IPS-18a (cell line): ENCODE measurements at regions not wholly inside any gene's neighbourhood (a gene's known extent, or its start where the extent isn't known, plus 50 kb on each side); places are given as distances from the start of the nearest gene placed in this dataset.

Source experiments
- H3K27ac ChIP-seq: one replicate; pipeline ENCODE4 v1.5.1; 2013; ENCODE audit warnings: low read length
- H3K27me3 ChIP-seq: one replicate; pipeline ENCODE4 v1.6.1; 2013; ENCODE audit warnings: mild to moderate bottlenecking, low read length; ENCODE audit not compliant: control insufficient read depth, insufficient read depth
- H3K36me3 ChIP-seq: one replicate; pipeline ENCODE4 v1.6.1; 2013; ENCODE audit warnings: low read depth, low read length; ENCODE audit not compliant: control insufficient read depth
- H3K4me1 ChIP-seq: one replicate; pipeline ENCODE4 v1.6.1; 2013; ENCODE audit warnings: low read depth, low read length; ENCODE audit not compliant: control insufficient read depth
- H3K4me3 ChIP-seq: one replicate; pipeline ENCODE4 v1.5.1; 2013; ENCODE audit warnings: low read length
- H3K9ac ChIP-seq: one replicate; pipeline ENCODE4 v1.6.1; 2013; ENCODE audit warnings: mild to moderate bottlenecking, low read length, moderate library complexity
- H3K9me3 ChIP-seq: one replicate; pipeline ENCODE4 v1.6.1; 2013; ENCODE audit warnings: low read depth, low read length; ENCODE audit not compliant: control insufficient read depth

DNA sequence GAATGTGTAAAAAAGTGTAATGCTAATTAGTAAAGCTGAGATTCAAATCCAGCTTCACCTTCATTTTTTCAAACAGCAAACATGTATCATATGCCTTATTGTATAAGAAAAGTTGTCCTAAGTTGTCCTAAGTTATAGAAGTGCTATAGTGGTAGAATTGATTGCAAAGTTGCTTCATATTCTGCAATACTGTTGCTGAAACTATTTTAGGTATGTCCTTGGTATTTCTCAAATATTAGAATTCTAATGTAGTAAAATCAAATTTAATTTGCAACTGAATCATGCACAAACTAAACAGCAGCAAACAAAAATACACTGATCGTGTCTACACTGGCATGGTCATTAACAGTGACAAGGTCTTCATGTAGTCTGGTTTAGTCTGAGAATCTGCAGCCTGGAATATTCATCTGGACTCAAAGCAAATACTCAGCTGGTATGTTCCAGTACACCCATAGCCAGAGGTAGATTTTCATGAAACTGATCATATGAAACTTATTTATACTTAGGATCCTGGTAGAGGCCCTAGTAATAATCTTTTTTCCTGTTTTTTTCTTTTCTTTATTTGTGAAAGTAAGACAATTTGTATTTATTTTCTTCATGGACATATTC, 555.6 kb upstream of the ZEB2 start:
- Histone ChIP-seq H3K4me1 (no peaks in the 10 kb centered on the region), H3K36me3 (no peaks in the 10 kb centered on the region), H3K9ac (no peak overlapping the region), H3K9me3 (no peaks in the 10 kb centered on the region), H3K4me3 (no peak overlapping the region), H3K27ac (no peak overlapping the region), H3K27me3 (no peaks in the 10 kb centered on the region)

DNA sequence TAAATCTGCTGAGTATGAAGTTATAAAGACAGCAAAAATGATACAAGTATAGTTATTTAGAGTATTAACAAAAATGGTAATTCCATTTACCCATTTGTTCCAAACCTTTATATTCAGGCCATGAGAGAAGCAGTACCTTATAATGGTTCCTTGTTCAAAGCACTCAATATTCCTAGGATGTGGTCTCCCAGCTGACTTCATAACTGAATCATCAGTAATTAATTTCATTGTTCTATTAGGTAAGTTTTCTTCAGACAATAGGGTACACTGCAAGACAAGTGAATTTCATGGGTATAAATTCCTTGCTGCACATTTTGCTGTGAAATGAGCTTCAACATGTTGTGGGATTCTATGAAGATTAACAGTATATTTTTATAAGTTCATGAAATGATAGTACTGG, 550.8 kb upstream of the ZEB2 start:
- Histone ChIP-seq H3K27me3 (no peaks in the 10 kb centered on the region), H3K4me3 (no peak overlapping the region), H3K27ac (no peak overlapping the region), H3K4me1 (no peaks in the 10 kb centered on the region), H3K36me3 (no peaks in the 10 kb centered on the region), H3K9me3 (no peaks in the 10 kb centered on the region), H3K9ac (no peak overlapping the region)

DNA sequence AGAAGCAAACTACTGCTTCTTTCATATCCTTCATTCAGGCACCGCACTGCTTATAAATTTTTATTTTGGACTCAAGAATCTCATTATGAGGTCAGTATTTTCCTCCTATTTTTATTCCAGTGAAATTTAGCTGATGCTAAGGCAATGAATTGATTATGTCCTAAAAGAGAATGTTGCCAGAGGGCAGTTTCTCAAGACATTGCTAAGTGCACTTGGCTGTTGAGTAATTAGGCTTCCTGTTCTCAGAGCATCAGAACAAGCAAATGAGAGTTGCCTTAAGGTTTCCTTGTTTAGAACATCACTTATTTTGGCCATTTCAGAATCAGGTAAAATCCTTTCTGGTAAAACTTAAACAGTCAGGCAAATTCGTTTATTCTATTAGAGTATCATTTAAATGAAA, 548.6 kb upstream of the ZEB2 start:
- H3K36me3 ChIP-seq, result no peaks in the 10 kb centered on the region
- no peak overlapping the region for H3K4me3 ChIP-seq
- H3K27me3 ChIP-seq, result no peaks in the 10 kb centered on the region
- H3K9me3 ChIP-seq, result no peaks in the 10 kb centered on the region
- H3K27ac ChIP-seq, result no peak overlapping the region
- no peak overlapping the region for H3K9ac ChIP-seq
- no peaks in the 10 kb centered on the region for H3K4me1 ChIP-seq

DNA sequence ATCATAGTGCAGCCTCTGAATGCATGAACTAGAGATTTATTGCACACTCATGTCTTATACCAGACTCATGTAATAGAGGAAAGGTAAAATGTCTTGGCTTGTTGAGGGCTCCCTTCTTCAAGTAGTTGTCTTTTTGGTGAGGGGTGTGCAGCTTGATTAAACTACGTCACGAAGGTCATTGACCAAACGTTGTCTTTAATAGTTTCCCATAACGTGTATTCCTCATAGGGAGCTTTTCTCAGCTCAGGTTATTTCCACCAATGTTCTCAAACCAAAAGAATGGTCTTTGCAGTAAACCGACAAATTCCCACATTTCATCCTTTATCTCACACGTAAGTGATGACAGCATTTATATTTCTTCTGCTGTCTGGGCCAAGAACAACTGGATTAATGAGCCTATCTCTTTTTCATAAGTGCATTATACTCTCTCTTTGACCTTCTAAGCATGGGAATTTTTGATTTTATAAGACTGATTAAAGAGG, 547.7 kb upstream of the ZEB2 start:
- no peak overlapping the region for H3K4me3 ChIP-seq
- no peaks in the 10 kb centered on the region for H3K36me3 ChIP-seq
- H3K9ac ChIP-seq, result no peak overlapping the region
- H3K27me3 ChIP-seq, result no peaks in the 10 kb centered on the region
- no peaks in the 10 kb centered on the region for H3K9me3 ChIP-seq
- H3K4me1 ChIP-seq, result no peaks in the 10 kb centered on the region
- H3K27ac ChIP-seq, result no peak overlapping the region

DNA sequence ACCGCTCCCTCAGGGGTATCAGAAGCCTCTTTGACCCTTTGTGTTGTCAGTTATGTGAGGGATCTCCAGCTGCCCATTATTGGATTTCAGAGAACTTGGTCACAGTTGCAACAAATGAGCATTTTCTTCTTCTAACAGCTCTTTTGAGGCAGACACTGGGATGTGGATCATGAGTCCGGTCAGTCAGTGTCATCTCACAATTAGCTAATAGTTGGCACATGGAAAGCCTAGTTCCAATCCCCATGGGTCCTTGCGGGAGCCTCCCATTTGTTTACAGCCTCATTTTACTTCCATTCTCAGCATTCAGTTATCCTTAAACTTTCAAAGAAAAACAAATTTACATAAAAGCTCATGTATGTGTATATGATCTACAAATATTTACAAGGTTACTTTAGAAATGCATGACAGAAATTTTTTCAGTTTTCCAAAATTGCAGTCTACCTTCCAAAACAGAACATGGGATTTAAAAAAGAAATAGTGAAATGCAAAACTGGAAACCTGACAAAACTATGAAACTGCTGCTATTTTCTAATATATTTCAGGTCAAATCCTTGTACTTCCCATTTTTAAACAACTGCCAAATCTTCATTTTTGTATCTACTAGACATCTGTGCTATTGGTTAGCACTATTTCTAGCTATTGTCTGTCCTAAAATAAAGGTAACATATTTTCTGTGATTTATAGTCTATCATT, 547.1 kb upstream of the ZEB2 start:
- Histone ChIP-seq H3K27ac (no peak overlapping the region), H3K27me3 (no peaks in the 10 kb centered on the region), H3K4me3 (no peak overlapping the region), H3K4me1 (no peaks in the 10 kb centered on the region), H3K36me3 (no peaks in the 10 kb centered on the region), H3K9ac (no peak overlapping the region), H3K9me3 (no peaks in the 10 kb centered on the region)

DNA sequence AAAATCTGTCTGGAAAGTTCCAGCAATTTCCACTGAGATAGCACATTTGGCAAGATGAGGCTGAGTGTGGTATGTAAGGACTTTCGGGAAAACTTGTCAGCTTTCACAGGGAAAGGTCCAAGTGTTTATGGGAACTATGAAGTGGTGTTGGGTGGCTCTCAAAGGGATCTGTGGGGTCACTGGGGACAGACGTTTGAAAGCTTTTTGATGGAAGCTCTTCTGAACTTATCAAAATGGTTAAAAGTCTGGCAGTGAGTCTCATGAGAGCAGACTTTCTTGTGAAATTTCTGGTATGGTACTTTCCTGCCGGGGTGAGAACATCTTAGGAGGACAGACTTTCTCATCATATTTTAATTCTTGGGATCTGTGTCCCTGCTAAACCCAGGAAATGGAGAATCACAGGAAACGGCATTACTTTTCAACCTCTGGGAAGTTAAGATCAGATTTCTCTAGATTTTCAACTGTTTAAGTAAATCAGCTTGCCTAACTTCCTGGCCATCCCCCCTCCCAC, 546.3 kb upstream of the ZEB2 start:
- H3K4me3 ChIP-seq, result no peak overlapping the region
- no peak overlapping the region for H3K9ac ChIP-seq
- H3K36me3 ChIP-seq, result no peaks in the 10 kb centered on the region
- no peaks in the 10 kb centered on the region for H3K27me3 ChIP-seq
- no peaks in the 10 kb centered on the region for H3K4me1 ChIP-seq
- H3K9me3 ChIP-seq, result no peaks in the 10 kb centered on the region
- no peak overlapping the region for H3K27ac ChIP-seq

DNA sequence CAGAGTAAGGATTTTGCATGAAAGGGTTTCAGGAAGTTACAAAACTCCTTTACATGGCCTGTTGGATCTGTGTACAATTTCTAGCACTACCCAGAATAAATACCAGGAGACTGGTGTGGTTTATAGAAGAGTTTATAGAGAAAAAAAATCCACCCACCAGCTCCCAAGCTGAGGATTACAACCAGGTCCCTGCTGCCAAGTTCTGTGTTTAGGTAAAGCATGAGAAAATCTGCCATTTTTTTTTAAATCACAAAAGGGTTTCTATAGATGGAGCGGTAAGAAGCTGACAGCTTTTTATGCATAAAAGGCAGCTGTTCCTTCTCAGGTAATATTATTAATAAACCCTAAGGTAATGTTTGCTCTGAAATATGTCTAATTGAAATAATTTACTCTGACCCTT, 545.4 kb upstream of the ZEB2 start:
- no peaks in the 10 kb centered on the region for H3K4me1 ChIP-seq
- H3K36me3 ChIP-seq, result no peaks in the 10 kb centered on the region
- no peak overlapping the region for H3K9ac ChIP-seq
- H3K9me3 ChIP-seq, result no peaks in the 10 kb centered on the region
- H3K4me3 ChIP-seq, result no peak overlapping the region
- H3K27ac ChIP-seq, result no peak overlapping the region
- no peaks in the 10 kb centered on the region for H3K27me3 ChIP-seq

DNA sequence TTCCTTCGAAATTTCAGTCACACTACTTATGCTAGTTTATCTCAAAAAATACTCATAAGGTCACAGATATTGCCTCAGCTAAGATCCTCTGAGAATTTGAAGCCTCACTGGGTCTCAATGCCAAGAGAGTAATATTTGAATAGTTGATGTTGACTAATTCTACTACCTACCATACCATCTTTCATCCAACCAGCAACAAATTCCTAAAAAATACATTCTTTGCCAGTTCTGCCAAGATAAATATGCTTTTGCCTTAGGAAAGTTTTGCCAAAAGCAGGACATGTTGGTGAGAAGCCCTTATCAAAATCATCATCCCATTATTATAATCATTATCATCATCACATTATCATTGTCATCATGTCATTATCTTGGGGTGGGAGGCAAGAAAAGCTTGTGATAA, 544.6 kb upstream of the ZEB2 start:
- H3K27me3 ChIP-seq, result no peaks in the 10 kb centered on the region
- no peak overlapping the region for H3K9ac ChIP-seq
- no peaks in the 10 kb centered on the region for H3K36me3 ChIP-seq
- H3K4me3 ChIP-seq, result no peak overlapping the region
- H3K27ac ChIP-seq, result no peak overlapping the region
- H3K4me1 ChIP-seq, result no peaks in the 10 kb centered on the region
- H3K9me3 ChIP-seq, result no peaks in the 10 kb centered on the region

DNA sequence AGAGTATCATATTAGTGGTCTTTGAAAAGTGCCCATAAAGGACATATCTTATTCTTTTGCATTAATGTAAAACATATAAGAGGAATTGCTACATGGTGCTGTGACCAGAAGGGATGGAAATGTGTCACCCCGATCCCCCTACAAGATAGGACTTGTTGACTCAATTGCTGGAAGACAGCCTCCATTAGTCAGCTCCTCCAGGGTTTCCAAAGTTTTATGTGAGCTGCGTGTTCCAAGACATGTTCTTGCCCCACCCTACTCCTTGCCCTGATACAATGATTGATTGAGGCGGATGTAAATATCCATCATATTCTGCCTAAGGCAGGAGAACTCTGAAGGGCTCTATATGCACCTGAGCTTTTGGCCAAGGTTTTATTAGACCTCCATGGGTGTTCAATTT, 541.0 kb upstream of the ZEB2 start:
- Histone ChIP-seq H3K9ac (no peak overlapping the region), H3K36me3 (no peaks in the 10 kb centered on the region), H3K9me3 (no peaks in the 10 kb centered on the region), H3K4me1 (peaks cover 3% of the 10 kb centered on the region), H3K27ac (no peak overlapping the region), H3K27me3 (no peaks in the 10 kb centered on the region), H3K4me3 (no peak overlapping the region)

DNA sequence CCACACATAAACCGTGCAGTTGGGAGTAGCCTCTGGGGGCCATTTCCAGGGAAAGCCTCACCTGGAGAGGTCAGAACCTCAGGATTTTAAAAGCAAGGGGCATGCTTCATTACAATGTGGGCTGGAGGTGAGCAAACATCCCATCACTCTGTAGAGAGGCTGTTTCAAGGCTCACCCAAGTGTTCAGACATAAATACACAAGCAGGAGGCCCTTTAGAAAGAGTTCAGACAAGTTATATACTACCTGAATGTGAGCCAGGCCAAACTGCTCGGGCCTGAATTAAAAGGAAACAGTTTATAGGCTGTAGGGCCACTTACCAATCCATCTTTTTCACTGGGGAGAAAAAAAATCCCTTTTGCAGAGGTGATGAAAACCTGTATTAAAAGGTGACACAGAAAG, 540.0 kb upstream of the ZEB2 start:
- H3K27me3 ChIP-seq, result no peaks in the 10 kb centered on the region
- peaks cover 3% of the 10 kb centered on the region for H3K4me1 ChIP-seq
- H3K36me3 ChIP-seq, result no peaks in the 10 kb centered on the region
- H3K9ac ChIP-seq, result no peak overlapping the region
- no peak overlapping the region for H3K27ac ChIP-seq
- no peaks in the 10 kb centered on the region for H3K9me3 ChIP-seq
- no peak overlapping the region for H3K4me3 ChIP-seq

DNA sequence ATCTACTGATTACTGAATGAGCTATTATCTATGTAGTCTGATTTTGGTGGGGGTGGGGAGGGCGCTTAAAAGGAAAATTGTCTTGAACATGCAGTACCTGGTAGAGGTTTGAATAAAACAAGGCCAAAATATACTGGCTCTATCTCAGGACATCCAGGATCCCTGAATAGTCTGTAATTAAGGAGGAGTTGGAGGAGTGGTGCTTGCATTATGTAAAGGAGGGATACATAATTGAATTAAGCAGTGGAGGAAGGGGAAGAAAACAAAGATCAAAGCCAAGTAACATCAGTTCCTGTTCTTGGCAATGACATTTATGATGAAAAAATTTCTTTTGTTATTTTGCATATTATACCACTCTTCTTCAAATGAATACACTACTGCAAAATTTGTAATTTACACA, 539.4 kb upstream of the ZEB2 start:
- Histone ChIP-seq H3K9me3 (no peaks in the 10 kb centered on the region), H3K4me1 (peaks cover 3% of the 10 kb centered on the region), H3K27ac (no peak overlapping the region), H3K36me3 (no peaks in the 10 kb centered on the region), H3K9ac (no peak overlapping the region), H3K4me3 (no peak overlapping the region), H3K27me3 (no peaks in the 10 kb centered on the region)

DNA sequence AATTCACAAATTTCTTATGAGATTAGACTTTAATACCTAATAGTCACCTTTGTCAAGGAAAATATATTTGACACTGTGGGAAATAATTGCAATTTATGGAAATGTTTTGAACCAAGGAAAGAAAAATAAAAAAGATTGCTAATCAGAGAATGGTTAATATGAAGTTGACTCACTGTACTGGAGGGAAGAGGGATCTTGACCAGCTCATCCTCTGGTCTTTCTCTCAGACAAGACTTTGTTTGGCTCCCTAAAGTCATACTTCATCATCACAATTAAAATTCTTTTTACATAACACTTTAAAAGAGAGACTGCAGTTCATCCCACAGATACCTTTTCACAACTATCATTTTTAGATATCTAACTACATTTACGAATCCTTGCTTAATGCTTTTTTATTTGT, 538.5 kb upstream of the ZEB2 start:
- Histone ChIP-seq H3K27me3 (no peaks in the 10 kb centered on the region), H3K36me3 (no peaks in the 10 kb centered on the region), H3K9me3 (no peaks in the 10 kb centered on the region), H3K9ac (no peak overlapping the region), H3K27ac (no peak overlapping the region), H3K4me3 (no peak overlapping the region), H3K4me1 (peaks cover 3% of the 10 kb centered on the region)
